ENCODE measurements at regions not wholly inside any gene's neighbourhood (a gene's known extent, or its start where the extent isn't known, plus 50 kb on each side); places are given as distances from the start of the nearest gene placed in this dataset.

GRCh38 chr22:23381661-23382427 lies 198.2 kb downstream of the IGLL1 start:
- H3K23me2 ChIP-seq (ENCODE audit: insufficient read length, low read depth, low read length, poor library complexity, severe bottlenecking), result no peaks in the 10 kb centered on the region
- H3K9ac ChIP-seq (ENCODE audit: extremely low read depth, insufficient read length, low read length), result no peak overlapping the region
- peaks cover 79% of the 10 kb centered on the region for H3K27me3 Mint-ChIP-seq (ENCODE audit: low read depth)
- no peak overlapping the region for H3K27ac ChIP-seq (ENCODE audit: insufficient read length, low read depth, low read length)
- no peaks in the 10 kb centered on the region for H3K79me2 ChIP-seq (ENCODE audit: insufficient read depth, low read length)
- no peak overlapping the region for H2AFZ ChIP-seq (ENCODE audit: low read length)
- H3K27me3 ChIP-seq (ENCODE audit: insufficient read depth, low read length), result peaks cover 3% of the 10 kb centered on the region; the same call in 1 of the 2 replicates
- H3K4me3 Mint-ChIP-seq, result no peak overlapping the region
- H2BK12ac ChIP-seq (ENCODE audit: insufficient read length, low read depth, low read length), result no peak overlapping the region
- H3K4me1 Mint-ChIP-seq, result peaks cover 9 to 14% of the 10 kb centered on the region in 2 experiments
- no peak overlapping the region for H3K18ac ChIP-seq (ENCODE audit: insufficient read length, low read depth, low read length)
- H3K4me1 ChIP-seq (ENCODE audit: insufficient read depth, low read length), result no peaks in the 10 kb centered on the region
- no peak overlapping the region for H2AK5ac ChIP-seq (ENCODE audit: insufficient read length, low read length)
- no peaks in the 10 kb centered on the region; a peak in 1 of 5 replicates for H3K9me3 Mint-ChIP-seq
- no peak overlapping the region for H4K5ac ChIP-seq (ENCODE audit: insufficient read length, low read depth, low read length)
- H3K56ac ChIP-seq (ENCODE audit: insufficient read length, low read depth, low read length), result no peak overlapping the region
- H2BK5ac ChIP-seq (ENCODE audit: insufficient read length, low read length), result no peak overlapping the region
- no peaks in the 10 kb centered on the region; a peak in 1 of 7 replicates for H3K36me3 Mint-ChIP-seq (ENCODE audit: insufficient read depth in 1 of 3, low read depth in 3 of 3)
- H2BK20ac ChIP-seq (ENCODE audit: low read depth, low read length, poor library complexity, severe bottlenecking), result no peak overlapping the region
- no peak overlapping the region for H3K14ac ChIP-seq (ENCODE audit: insufficient read depth, low read length)
- no peaks in the 10 kb centered on the region for H3K9me3 ChIP-seq (ENCODE audit: control insufficient read depth, low read depth, low read length)
- H3K4ac ChIP-seq (ENCODE audit: low read depth, low read length), result no peak overlapping the region
- H4K20me1 ChIP-seq (ENCODE audit: control insufficient read depth, insufficient read depth, insufficient read length), result no peaks in the 10 kb centered on the region
- H3T11ph ChIP-seq (ENCODE audit: low read length), result no peak overlapping the region
- no peak overlapping the region for H4K91ac ChIP-seq (ENCODE audit: insufficient read length, low read depth, low read length)
- WGBS (ENCODE audit: extremely low coverage, insufficient read length, low lambda C conversion rate), result no CpG with 5 or more reads among the region's 16 CpGs
- H4K8ac ChIP-seq (replicated peaks; ENCODE audit: insufficient read length, low read depth, low read length), result no peak overlapping the region
- no peak for DNase-seq
- no peak overlapping the region for H3K23ac ChIP-seq (ENCODE audit: insufficient read length, low read depth, low read length)
- no peak overlapping the region for H2BK120ac ChIP-seq (ENCODE audit: low read depth, low read length, poor library complexity, severe bottlenecking)
- H3K4me2 ChIP-seq (ENCODE audit: insufficient read depth, insufficient read length, low read length), result no peak overlapping the region
- no peak for TF ChIP-seq CTCF (conservative IDR thresholded peaks at IDR 0.05)
- H3K27ac Mint-ChIP-seq, result no peak overlapping the region
- H2BK15ac ChIP-seq (ENCODE audit: low read depth, low read length), result no peak overlapping the region
- no peaks in the 10 kb centered on the region for H3K79me1 ChIP-seq (ENCODE audit: insufficient read depth, low read depth, low read length, poor library complexity, severe bottlenecking)

Measured in H9 (cell line).